OCI-LY3 (cell line): ENCODE measurements at regions not wholly inside any gene's neighbourhood (a gene's known extent, or its start where the extent isn't known, plus 50 kb on each side); places are given as distances from the start of the nearest gene placed in this dataset.

Experiments
- H2AFZ ChIP-seq: fragments of 200-600, 300-600 bp; shearing (Covaris generic); 2 replicates; pipeline ENCODE4 v1.6.0; 2014; ENCODE audit warnings: antibody characterized with exemption, low read depth, low read length
- H3K27ac ChIP-seq: fragments of 200-600, 300-600 bp; sonication (generic); 2 replicates; pipeline ENCODE4 v1.5.1; 2014; ENCODE audit warnings: mild to moderate bottlenecking, low read length, moderate library complexity, mixed read lengths
- H3K27me3 ChIP-seq: fragments of 200-600, 300-600 bp; sonication (generic); 2 replicates; pipeline ENCODE4 v1.6.1; 2014; ENCODE audit warnings: low read depth, low read length, mixed read lengths
- H3K36me3 ChIP-seq: fragments of 200-600, 300-600 bp; sonication (generic); replicated peaks from 2 replicates; pipeline ENCODE3; 2014; ENCODE audit warnings: low read depth, low read length, mixed read lengths
- H3K4me1 ChIP-seq: fragments of 300-600, 200-600 bp; sonication (generic); 2 replicates; pipeline ENCODE4 v1.6.1; 2014; ENCODE audit warnings: low read length, mixed read lengths
- H3K4me2 ChIP-seq: fragments of 200-600, 300-600 bp; sonication (generic); 2 replicates; pipeline ENCODE4 v1.6.1; 2014; ENCODE audit warnings: low read length, mixed read lengths
- H3K4me3 ChIP-seq: fragments of 300-600, 200-600 bp; sonication (generic); 2 replicates; pipeline ENCODE4 v1.5.1; 2014; ENCODE audit warnings: antibody characterized with exemption, mild to moderate bottlenecking, low read length, moderate library complexity
- H3K79me2 ChIP-seq: fragments of 300-600, 200-600 bp; shearing (Covaris generic); 2 replicates; pipeline ENCODE4 v1.6.1; 2014; ENCODE audit warnings: mild to moderate bottlenecking, low read length, mixed read lengths
- H3K9ac ChIP-seq: fragments of 300-600, 200-600 bp; shearing (Covaris generic); 2 replicates; pipeline ENCODE4 v1.6.0; 2014; ENCODE audit warnings: mild to moderate bottlenecking, low read length, moderate library complexity
- H3K9me3 ChIP-seq: fragments of 200-600, 300-600 bp; shearing (Covaris generic); 2 replicates; pipeline ENCODE4 v1.6.1; 2014; ENCODE audit warnings: low read length, mixed read lengths; ENCODE audit not compliant: insufficient read depth
- H4K20me1 ChIP-seq: fragments of 200-600, 300-600 bp; sonication (generic); 2 replicates; pipeline ENCODE4 v1.6.1; 2016; ENCODE audit warnings: low read length, mixed read lengths; ENCODE audit not compliant: insufficient read depth
- EZH2phosphoT487 ChIP-seq: fragments of 200-600 bp; shearing (Covaris generic); IDR thresholded peaks from 2 replicates; pipeline ENCODE4 v1.6.1; 2018; ENCODE audit warnings: antibody characterized with exemption, mixed run types, low read depth
- TF ChIP-seq, protein P1 (sequence below): fragments of 200-600, 300-600 bp; sonication (generic); IDR thresholded peaks from 2 replicates; pipeline ENCODE4 v1.5.1; 2014; ENCODE audit warnings: antibody characterized with exemption, low read length, low read depth

DNA sequence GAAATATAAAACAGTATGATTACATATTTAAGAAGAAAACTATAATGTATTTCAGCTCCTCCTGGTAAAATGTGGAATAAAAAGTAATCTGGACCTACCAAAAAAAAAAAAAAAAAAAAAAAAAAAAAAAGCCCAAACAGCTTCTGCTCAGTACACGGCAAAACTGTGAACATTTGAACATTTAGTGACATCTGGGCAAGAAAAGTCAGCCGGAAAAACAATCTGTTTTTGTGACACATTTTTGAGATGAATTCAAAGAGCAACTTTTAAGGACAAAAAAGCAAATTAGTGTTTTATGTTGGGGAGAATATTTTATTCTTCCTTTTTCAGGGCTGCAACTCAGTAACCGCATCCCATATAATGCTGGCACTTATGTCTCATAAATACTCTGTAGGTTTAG, 649.7 kb upstream of the KCNMB2 start:
- H3K79me2 ChIP-seq, result no peaks in the 10 kb centered on the region
- H2AFZ ChIP-seq, result no peak overlapping the region
- H3K9me3 ChIP-seq, result no peaks in the 10 kb centered on the region
- peaks cover 43% of the 10 kb centered on the region for H3K4me1 ChIP-seq
- H3K9ac ChIP-seq, result no peak overlapping the region
- no peak overlapping the region for H3K27ac ChIP-seq
- no peaks in the 10 kb centered on the region for H4K20me1 ChIP-seq
- no peak for TF ChIP-seq EZH2phosphoT487
- TF ChIP-seq, protein P1, sequence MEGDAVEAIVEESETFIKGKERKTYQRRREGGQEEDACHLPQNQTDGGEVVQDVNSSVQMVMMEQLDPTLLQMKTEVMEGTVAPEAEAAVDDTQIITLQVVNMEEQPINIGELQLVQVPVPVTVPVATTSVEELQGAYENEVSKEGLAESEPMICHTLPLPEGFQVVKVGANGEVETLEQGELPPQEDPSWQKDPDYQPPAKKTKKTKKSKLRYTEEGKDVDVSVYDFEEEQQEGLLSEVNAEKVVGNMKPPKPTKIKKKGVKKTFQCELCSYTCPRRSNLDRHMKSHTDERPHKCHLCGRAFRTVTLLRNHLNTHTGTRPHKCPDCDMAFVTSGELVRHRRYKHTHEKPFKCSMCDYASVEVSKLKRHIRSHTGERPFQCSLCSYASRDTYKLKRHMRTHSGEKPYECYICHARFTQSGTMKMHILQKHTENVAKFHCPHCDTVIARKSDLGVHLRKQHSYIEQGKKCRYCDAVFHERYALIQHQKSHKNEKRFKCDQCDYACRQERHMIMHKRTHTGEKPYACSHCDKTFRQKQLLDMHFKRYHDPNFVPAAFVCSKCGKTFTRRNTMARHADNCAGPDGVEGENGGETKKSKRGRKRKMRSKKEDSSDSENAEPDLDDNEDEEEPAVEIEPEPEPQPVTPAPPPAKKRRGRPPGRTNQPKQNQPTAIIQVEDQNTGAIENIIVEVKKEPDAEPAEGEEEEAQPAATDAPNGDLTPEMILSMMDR, result no peak
- H3K36me3 ChIP-seq, result no peaks in the 10 kb centered on the region
- H3K27me3 ChIP-seq, result no peaks in the 10 kb centered on the region; the same call in 1 of the 2 replicates
- no peak overlapping the region for H3K4me2 ChIP-seq
- no peak overlapping the region for H3K4me3 ChIP-seq

DNA sequence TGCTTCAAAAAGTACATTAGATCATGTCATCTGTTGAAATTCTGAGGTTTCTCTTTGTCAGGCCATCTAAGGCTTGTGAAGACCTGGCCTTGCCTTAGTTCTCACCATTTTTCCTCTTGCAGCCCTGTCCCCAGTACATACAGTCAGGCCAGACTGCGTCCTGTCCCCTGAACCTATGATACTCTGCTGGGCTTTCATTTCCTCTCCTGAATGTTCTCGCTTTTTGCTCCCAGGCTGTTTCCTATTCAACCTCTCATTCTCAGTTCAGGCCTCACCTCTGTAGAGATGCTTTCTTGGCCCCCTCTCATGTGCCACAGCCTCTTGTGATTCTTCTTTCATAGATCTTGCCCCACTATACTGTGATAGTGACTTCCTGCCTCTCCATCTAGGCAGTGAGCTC, 648.8 kb upstream of the KCNMB2 start:
- TF ChIP-seq, protein P1, result no peak
- TF ChIP-seq EZH2phosphoT487, result no peak
- Histone ChIP-seq H3K27ac (no peak overlapping the region; the same call in 1 of the 2 replicates), H2AFZ (no peak overlapping the region), H3K4me1 (peaks cover 36% of the 10 kb centered on the region), H3K79me2 (no peaks in the 10 kb centered on the region), H3K4me3 (no peak overlapping the region), H3K9me3 (no peaks in the 10 kb centered on the region), H4K20me1 (no peaks in the 10 kb centered on the region), H3K9ac (no peak overlapping the region; the same call in 1 of the 2 replicates), H3K4me2 (peak overlapping the region; percentile 51), H3K27me3 (no peaks in the 10 kb centered on the region; the same call in 1 of the 2 replicates), H3K36me3 (no peaks in the 10 kb centered on the region)

DNA sequence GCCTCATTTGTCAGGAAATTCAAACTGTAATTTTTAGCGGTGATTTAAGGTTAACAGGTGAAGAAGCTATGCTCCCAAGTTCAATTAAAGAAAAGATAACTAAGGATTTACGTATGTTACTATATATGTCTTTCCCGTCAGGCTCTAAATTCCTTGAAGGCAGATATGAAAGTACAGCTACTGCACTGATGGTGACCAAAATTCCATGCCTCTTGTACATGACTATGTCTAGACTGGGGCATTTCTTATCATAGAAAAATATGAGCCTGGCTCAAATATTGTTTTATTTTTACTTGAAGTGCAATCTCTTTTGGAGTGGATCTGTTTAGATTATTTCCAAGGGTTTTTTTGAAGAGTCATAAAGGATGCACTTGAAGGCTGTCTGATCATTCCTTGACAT, 647.1 kb upstream of the KCNMB2 start:
- H3K4me3 ChIP-seq, result no peak overlapping the region
- no peak overlapping the region for H3K9ac ChIP-seq
- TF ChIP-seq, protein P1, result no peak
- no peak for TF ChIP-seq EZH2phosphoT487
- no peak overlapping the region for H3K4me2 ChIP-seq
- H2AFZ ChIP-seq, result no peak overlapping the region
- no peaks in the 10 kb centered on the region for H3K9me3 ChIP-seq
- no peaks in the 10 kb centered on the region for H4K20me1 ChIP-seq
- H3K27ac ChIP-seq, result no peak overlapping the region
- H3K36me3 ChIP-seq, result no peaks in the 10 kb centered on the region
- H3K79me2 ChIP-seq, result no peaks in the 10 kb centered on the region
- H3K27me3 ChIP-seq, result no peaks in the 10 kb centered on the region; the same call in 1 of the 2 replicates
- peaks cover 19% of the 10 kb centered on the region for H3K4me1 ChIP-seq

DNA sequence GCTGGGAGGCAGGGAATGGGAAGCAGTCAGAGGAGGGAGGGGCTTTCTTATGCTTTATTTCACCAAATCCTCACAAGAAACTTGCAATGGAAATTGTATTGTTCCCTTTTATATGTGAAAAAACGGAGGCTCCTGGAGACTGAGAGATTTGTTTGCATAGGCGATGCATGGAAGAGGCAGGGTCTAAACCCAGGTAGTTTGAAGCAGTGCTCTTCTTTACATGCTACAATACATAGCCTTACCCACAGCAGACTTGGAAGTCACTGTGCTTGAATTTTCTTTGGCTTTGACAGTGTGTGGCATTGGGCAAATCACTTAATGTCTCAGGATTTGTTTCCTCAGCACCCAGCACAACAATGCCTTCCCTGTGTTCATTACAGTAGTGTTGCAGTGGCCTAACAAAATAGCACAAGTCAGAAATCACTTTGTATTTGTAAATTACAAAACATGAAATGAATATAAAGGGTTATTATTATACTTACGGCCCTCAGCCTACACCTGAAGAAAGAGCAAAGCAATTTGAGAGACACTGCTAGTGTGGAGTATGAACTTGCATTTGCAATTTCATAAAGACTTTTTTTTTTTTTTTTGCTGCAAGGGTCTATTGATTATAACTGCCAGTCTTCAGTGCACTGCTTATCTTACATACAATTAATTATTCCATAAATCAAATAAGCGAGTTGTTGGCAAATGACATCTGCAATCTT, 646.4 kb upstream of the KCNMB2 start:
- no peaks in the 10 kb centered on the region for H3K79me2 ChIP-seq
- no peak overlapping the region for H2AFZ ChIP-seq
- H3K9me3 ChIP-seq, result no peaks in the 10 kb centered on the region
- no peaks in the 10 kb centered on the region for H3K36me3 ChIP-seq
- TF ChIP-seq, protein P1, result no peak
- TF ChIP-seq EZH2phosphoT487, result no peak
- H3K27me3 ChIP-seq, result no peaks in the 10 kb centered on the region; the same call in 1 of the 2 replicates
- H4K20me1 ChIP-seq, result no peaks in the 10 kb centered on the region
- H3K9ac ChIP-seq, result no peak overlapping the region
- H3K4me2 ChIP-seq, result no peak overlapping the region
- no peak overlapping the region for H3K27ac ChIP-seq
- no peak overlapping the region for H3K4me3 ChIP-seq
- H3K4me1 ChIP-seq, result peaks cover 13% of the 10 kb centered on the region
